HEK293 (cell line): ENCODE measurements at regions not wholly inside any gene's neighbourhood (a gene's known extent, or its start where the extent isn't known, plus 50 kb on each side); places are given as distances from the start of the nearest gene placed in this dataset.
A peak's percentile ranks its signal among the peaks of the same experiment; 100 is the strongest.

Experiments used
- CTCF ChIA-PET: fragments of 350-600 bp; formaldehyde crosslinking; extraction: SDS; loops from one replicate; lab custom pipeline; 2021; ENCODE audit warnings: antibody characterized with exemption; lab: Yijun Ruan, JAX
- POLR2A ChIA-PET: fragments of 300-600 bp; formaldehyde crosslinking; extraction: SDS; loops from one replicate; lab custom pipeline; 2020; ENCODE audit warnings: antibody characterized with exemption, inconsistent platforms; lab: Yijun Ruan, JAX
- H3K27ac ChIP-seq: fragments of 200-500 bp; sonication (Bioruptor generic); 2 replicates; pipeline ENCODE4 v1.5.1; 2014; ENCODE audit warnings: low read depth, low read length, control low read depth, inconsistent platforms; ENCODE audit errors: extremely low read depth
- H3K36me3 ChIP-seq, 2 experiments: fragments of 200-500 bp in 1 of 2; sonication (Bioruptor generic) in 1 of 2; 1 replicate in 1 of 2; 2 replicates in 1 of 2; pipeline ENCODE4 v1.5.1; 2014 to 2017; ENCODE audit warnings: inconsistent platforms in 2 of 2, low read length in 2 of 2; ENCODE audit not compliant: control insufficient read depth in 2 of 2, insufficient read depth in 1 of 2
- H3K4me1 ChIP-seq: fragments of 200-500 bp; sonication (Bioruptor generic); 2 replicates; pipeline ENCODE4 v1.5.1; 2014; ENCODE audit warnings: mild to moderate bottlenecking, low read length, inconsistent platforms; ENCODE audit not compliant: control insufficient read depth, insufficient read depth
- H3K4me3 ChIP-seq: 2 replicates; pipeline ENCODE4 v1.5.1; 2011; ENCODE audit warnings: low read depth, mild to moderate bottlenecking, control low read depth, low read length, moderate library complexity
- H3K9me3 ChIP-seq: fragments of 200-500 bp; sonication (Bioruptor generic); 2 replicates; pipeline ENCODE4 v1.5.1; 2014; ENCODE audit warnings: low read depth, low read length, inconsistent platforms; ENCODE audit not compliant: control insufficient read depth, insufficient read depth
- BCL11B ChIP-seq: fragments of 450-650 bp; formaldehyde crosslinking; IDR thresholded peaks from 2 replicates; pipeline ENCODE4 v1.5.1; 2016; ENCODE audit warnings: low read depth, missing biosample characterization, missing genetic modification characterization
- EGR2 ChIP-seq: fragments of 450-650 bp; formaldehyde crosslinking; IDR thresholded peaks from 2 replicates; pipeline ENCODE4 v1.5.1; 2016; ENCODE audit warnings: low read depth, missing biosample characterization, missing genetic modification characterization
- GFI1B ChIP-seq: fragments of 450-650 bp; formaldehyde crosslinking; IDR thresholded peaks from 2 replicates; pipeline ENCODE4 v1.5.1; 2016; ENCODE audit warnings: missing biosample characterization, missing genetic modification characterization
- KLF1 ChIP-seq: fragments of 450-650 bp; formaldehyde crosslinking; IDR thresholded peaks from 2 replicates; pipeline ENCODE4 v1.5.1; 2016; ENCODE audit warnings: missing biosample characterization, missing genetic modification characterization
- KLF16 ChIP-seq: fragments of 450-650 bp; formaldehyde crosslinking; IDR thresholded peaks from 2 replicates; pipeline ENCODE4 v1.5.1; 2017; ENCODE audit warnings: missing biosample characterization, missing genetic modification characterization
- OVOL3 ChIP-seq: fragments of 450-650 bp; formaldehyde crosslinking; IDR thresholded peaks from 2 replicates; pipeline ENCODE4 v1.5.1; 2016; ENCODE audit warnings: missing biosample characterization, missing genetic modification characterization
- PRDM4 ChIP-seq: fragments of 450-650 bp; formaldehyde crosslinking; IDR thresholded peaks from 2 replicates; pipeline ENCODE4 v1.5.1; 2017; ENCODE audit warnings: missing biosample characterization, missing genetic modification characterization
- SCRT2 ChIP-seq: fragments of 450-650 bp; formaldehyde crosslinking; IDR thresholded peaks from 2 replicates; pipeline ENCODE4 v1.5.1; 2016; ENCODE audit warnings: missing biosample characterization, missing genetic modification characterization
- ZBTB17 ChIP-seq: fragments of 450-650 bp; formaldehyde crosslinking; IDR thresholded peaks from 2 replicates; pipeline ENCODE4 v1.5.1; 2016; ENCODE audit warnings: missing biosample characterization, missing genetic modification characterization
- ZBTB48 ChIP-seq: fragments of 450-650 bp; formaldehyde crosslinking; IDR thresholded peaks from 2 replicates; pipeline ENCODE4 v1.5.1; 2016; ENCODE audit warnings: missing biosample characterization, missing genetic modification characterization
- ZFP37 ChIP-seq: fragments of 450-650 bp; formaldehyde crosslinking; IDR thresholded peaks from 2 replicates; pipeline ENCODE4 v1.5.1; 2016; ENCODE audit warnings: missing biosample characterization, missing genetic modification characterization
- ZNF112 ChIP-seq: fragments of 450-650 bp; formaldehyde crosslinking; IDR thresholded peaks from 2 replicates; pipeline ENCODE4 v1.5.0; 2017; ENCODE audit warnings: missing biosample characterization, missing genetic modification characterization
- ZNF138 ChIP-seq: fragments of 450-650 bp; formaldehyde crosslinking; IDR thresholded peaks from 2 replicates; pipeline ENCODE4 v1.5.1; 2016; ENCODE audit warnings: missing biosample characterization, missing genetic modification characterization, borderline replicate concordance
- ZNF148 ChIP-seq: fragments of 450-650 bp; formaldehyde crosslinking; IDR thresholded peaks from 2 replicates; pipeline ENCODE4 v1.5.0; 2017; ENCODE audit warnings: missing biosample characterization, missing genetic modification characterization, borderline replicate concordance
- ZNF2 ChIP-seq: fragments of 450-650 bp; formaldehyde crosslinking; IDR thresholded peaks from 2 replicates; pipeline ENCODE4 v1.5.1; 2016; ENCODE audit warnings: missing biosample characterization, missing genetic modification characterization
- ZNF23 ChIP-seq: fragments of 450-650 bp; formaldehyde crosslinking; IDR thresholded peaks from 2 replicates; pipeline ENCODE4 v1.5.1; 2016; ENCODE audit warnings: missing biosample characterization, missing genetic modification characterization, borderline replicate concordance
- ZNF248 ChIP-seq: fragments of 450-650 bp; formaldehyde crosslinking; IDR thresholded peaks from 2 replicates; pipeline ENCODE4 v1.5.1; 2017; ENCODE audit warnings: missing biosample characterization, missing genetic modification characterization
- ZNF26 ChIP-seq: fragments of 450-650 bp; formaldehyde crosslinking; IDR thresholded peaks from 2 replicates; pipeline ENCODE4 v1.5.1; 2016; ENCODE audit warnings: missing biosample characterization, missing genetic modification characterization
- ZNF341 ChIP-seq: fragments of 450-650 bp; formaldehyde crosslinking; IDR thresholded peaks from 2 replicates; pipeline ENCODE4; 2016; ENCODE audit warnings: low read depth, missing biosample characterization, missing genetic modification characterization
- ZNF394 ChIP-seq: fragments of 450-650 bp; formaldehyde crosslinking; IDR thresholded peaks from 2 replicates; pipeline ENCODE4 v1.5.1; 2016; ENCODE audit warnings: missing biosample characterization, missing genetic modification characterization, mild to moderate bottlenecking, moderate library complexity, borderline replicate concordance
- ZNF404 ChIP-seq: fragments of 450-650 bp; formaldehyde crosslinking; IDR thresholded peaks from 2 replicates; pipeline ENCODE4 v1.5.1; 2017; ENCODE audit warnings: missing biosample characterization, missing genetic modification characterization
- ZNF626 ChIP-seq: fragments of 450-650 bp; sonication (Bioruptor Pico); formaldehyde crosslinking; IDR thresholded peaks from 2 replicates; pipeline ENCODE4 v1.5.1; 2018; ENCODE audit warnings: missing biosample characterization, missing genetic modification characterization, inconsistent platforms
- ZNF660 ChIP-seq: fragments of 450-650 bp; IDR thresholded peaks from 2 replicates; pipeline ENCODE4 v1.5.1; 2018; ENCODE audit warnings: missing biosample characterization, mild to moderate bottlenecking, missing genetic modification characterization
- ZNF670 ChIP-seq: fragments of 450-650 bp; formaldehyde crosslinking; IDR thresholded peaks from 2 replicates; pipeline ENCODE4 v1.5.1; 2016; ENCODE audit warnings: missing biosample characterization, missing genetic modification characterization, low read depth

GRCh38 chr4:89365776-89366175 is 58.2 kb upstream of the GPRIN3 start:
- CTCF ChIA-PET, result no interaction called here

GRCh38 chr4:89365375-89365774 is 57.8 kb upstream of the GPRIN3 start:
- CTCF ChIA-PET, result no interaction called here
- H3K36me3 ChIP-seq, result no peaks in the 10 kb centered on the region
- POLR2A ChIA-PET, result no interaction called here
- H3K27ac ChIP-seq, result no peak overlapping the region
- H3K4me1 ChIP-seq, result no peaks in the 10 kb centered on the region
- H3K9me3 ChIP-seq, result no peaks in the 10 kb centered on the region
- no peak overlapping the region for H3K4me3 ChIP-seq
- TF ChIP-seq ZFP37 (no peak), ZNF148 (tag by site-specific recombination) (no peak), BCL11B (tag by site-specific recombination) (no peak), ZBTB17 (tag by site-specific recombination) (no peak)

More at GRCh38 chr4:89365776-89366175, 58.2 kb upstream of the GPRIN3 start:
- no peaks in the 10 kb centered on the region for H3K9me3 ChIP-seq
- no peaks in the 10 kb centered on the region for H3K4me1 ChIP-seq
- POLR2A ChIA-PET, result no interaction called here
- no peaks in the 10 kb centered on the region for H3K36me3 ChIP-seq
- no peak overlapping the region for H3K4me3 ChIP-seq
- TF ChIP-seq ZNF112, result no peak
- TF ChIP-seq ZNF660, result no peak
- no peak for TF ChIP-seq OVOL3 (tag by site-specific recombination)
- TF ChIP-seq ZNF2 (tag by site-specific recombination), result no peak
- TF ChIP-seq ZNF626 (tag by site-specific recombination), result no peak
- no peak for TF ChIP-seq ZNF341 (tag by site-specific recombination)
- TF ChIP-seq ZBTB48, result no peak
- no peak for TF ChIP-seq GFI1B
- TF ChIP-seq, all 188 proteins: peak for 0
- no peak overlapping the region for H3K27ac ChIP-seq

- ChIA-PET CTCF (interaction anchor here (0.6 kb wide), 1 partner anchor 201 kb away, joined by 3 read pairs; no protein-coding TSS in a partner anchor), POLR2A (no interaction called here)
These were observed 56.9 kb upstream of the GPRIN3 start for GRCh38 chr4:89364541-89364940.

GRCh38 chr4:89363786-89364185 is 56.2 kb upstream of the GPRIN3 start:
- Histone ChIP-seq H3K9me3 (no peaks in the 10 kb centered on the region), H3K27ac (no peak overlapping the region), H3K4me1 (no peaks in the 10 kb centered on the region), H3K4me3 (no peak overlapping the region), H3K36me3 (no peaks in the 10 kb centered on the region)
- POLR2A ChIA-PET, result no interaction called here
- CTCF ChIA-PET, result interaction anchor here (0.6 kb wide), 1 partner anchor 200 kb away, joined by 3 read pairs; no protein-coding TSS in a partner anchor
- TF ChIP-seq ZNF23 (tag by site-specific recombination) (no peak), ZNF670 (tag by site-specific recombination) (no peak), ZNF404 (tag by site-specific recombination) (no peak), ZNF248 (tag by site-specific recombination) (no peak), ZNF26 (no peak), EGR2 (tag by site-specific recombination) (no peak), ZNF138 (no peak), PRDM4 (tag by site-specific recombination) (no peak), SCRT2 (tag by site-specific recombination) (no peak), ZNF394 (tag by site-specific recombination) (no peak), KLF1 (tag by site-specific recombination) (no peak)

More at GRCh38 chr4:89364541-89364940, 56.9 kb upstream of the GPRIN3 start:
- Histone ChIP-seq H3K27ac (no peak overlapping the region), H3K4me3 (no peak overlapping the region), H3K4me1 (no peaks in the 10 kb centered on the region), H3K36me3 (no peaks in the 10 kb centered on the region), H3K9me3 (no peaks in the 10 kb centered on the region)
- TF ChIP-seq KLF16 (tag by site-specific recombination) (no peak), SCRT2 (tag by site-specific recombination) (peak; percentile 55; the same call in 1 of the 2 replicates)
